HG03175 (cell line): ENCODE measurements at regions not wholly inside any gene's neighbourhood (a gene's known extent, or its start where the extent isn't known, plus 50 kb on each side); places are given as distances from the start of the nearest gene placed in this dataset.

ENCODE experiments used
- ATAC-seq: cut with Tn5 transposase; IDR thresholded peaks from one replicate; pipeline ENCODE4 v1.9.1; 2021; ENCODE audit warnings: mild to moderate bottlenecking, moderate library complexity; ENCODE audit not compliant: unreplicated experiment

DNA sequence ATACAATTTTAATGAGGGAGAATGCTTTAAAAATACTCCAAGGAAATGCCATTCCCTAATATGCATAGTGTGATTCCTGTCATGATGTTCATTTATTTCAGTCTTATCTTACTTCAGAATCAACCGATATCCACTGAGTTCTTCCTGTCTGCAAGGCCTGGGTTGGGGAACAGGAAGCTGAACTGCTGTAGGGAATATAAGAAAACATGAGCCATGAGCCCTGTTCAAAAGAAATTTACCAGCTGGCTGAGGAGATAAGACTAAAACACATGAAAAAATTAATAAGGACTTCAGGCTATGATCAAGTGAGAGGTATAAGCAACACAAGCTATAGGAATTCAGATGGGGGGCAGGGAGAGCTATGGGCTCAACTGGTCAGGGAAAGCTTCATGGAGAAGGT, 184.7 kb downstream of the PLPP4 start:
- no peak for ATAC-seq

- ATAC-seq, result no peak
Observed at GRCh38 chr10:120643351-120643750, 186.3 kb downstream of the PLPP4 start.

GRCh38 chr10:120644556-120645410, 187.8 kb downstream of the PLPP4 start:
- ATAC-seq, result no peak

- ATAC-seq, result no peak
Observed at GRCh38 chr10:120646159-120646732, 189.2 kb downstream of the PLPP4 start.

- no peak for ATAC-seq
Observed at GRCh38 chr10:120646738-120647456, 189.9 kb downstream of the PLPP4 start.

DNA sequence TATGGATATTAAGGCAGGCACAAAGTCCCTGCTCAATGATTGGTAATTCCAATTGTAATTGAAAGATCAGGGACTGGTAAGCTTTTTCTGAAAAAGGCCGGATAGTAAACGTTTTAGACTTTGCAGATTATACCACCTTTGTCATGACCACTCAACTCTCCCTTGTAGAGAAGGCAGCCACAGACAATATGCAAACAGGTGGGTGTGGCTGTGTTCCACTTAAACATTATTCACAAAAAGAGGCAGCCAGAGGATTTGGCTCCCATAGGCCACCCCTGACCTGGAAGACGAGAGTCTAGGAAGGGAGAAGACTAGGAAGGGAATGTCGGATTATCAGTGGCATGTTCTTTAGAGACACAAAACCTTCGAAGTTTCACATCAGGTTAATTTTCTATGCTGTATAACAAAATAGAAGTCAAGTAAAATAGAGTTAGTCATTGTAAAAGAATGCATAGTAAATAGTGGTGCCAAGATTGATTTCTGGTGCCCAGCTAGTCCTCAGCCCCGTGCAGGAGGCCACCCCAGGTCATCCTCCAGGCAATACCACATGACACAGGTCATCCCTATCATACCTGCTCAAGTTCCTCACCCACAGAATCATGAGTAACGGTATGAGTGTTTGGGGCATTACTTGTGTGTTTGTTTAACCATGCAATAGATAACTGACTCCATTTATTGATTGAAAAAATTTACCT, 193.8 kb downstream of the PLPP4 start:
- no peak for ATAC-seq

- ATAC-seq, result no peak
Observed at GRCh38 chr10:120656107-120656506, 195.1 kb upstream of the WDR11 start.

DNA sequence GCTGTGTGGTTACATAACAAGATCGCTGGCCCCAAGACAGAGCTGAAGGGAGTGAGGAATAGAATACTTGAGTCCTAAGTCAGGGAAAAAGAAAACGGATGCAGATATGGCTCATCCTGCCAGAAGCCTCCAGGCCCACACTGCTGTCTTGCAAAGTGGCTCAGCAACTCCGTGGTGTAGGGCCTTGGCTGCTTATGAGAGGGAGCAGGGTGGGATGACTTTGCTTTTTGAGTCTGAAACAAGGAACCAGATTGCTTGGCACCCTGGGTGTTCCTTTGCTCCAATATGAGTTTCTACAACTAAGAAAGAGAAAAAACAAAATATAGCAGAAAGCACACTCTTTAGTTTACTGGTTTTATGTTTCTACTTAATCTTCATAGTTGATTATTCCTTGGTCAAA, 193.8 kb upstream of the WDR11 start:
- no peak for ATAC-seq

GRCh38 chr10:120658943-120659885, 191.9 kb upstream of the WDR11 start:
- no peak for ATAC-seq

- ATAC-seq, result no peak
Observed at GRCh38 chr10:120666308-120666707, 184.9 kb upstream of the WDR11 start.

DNA sequence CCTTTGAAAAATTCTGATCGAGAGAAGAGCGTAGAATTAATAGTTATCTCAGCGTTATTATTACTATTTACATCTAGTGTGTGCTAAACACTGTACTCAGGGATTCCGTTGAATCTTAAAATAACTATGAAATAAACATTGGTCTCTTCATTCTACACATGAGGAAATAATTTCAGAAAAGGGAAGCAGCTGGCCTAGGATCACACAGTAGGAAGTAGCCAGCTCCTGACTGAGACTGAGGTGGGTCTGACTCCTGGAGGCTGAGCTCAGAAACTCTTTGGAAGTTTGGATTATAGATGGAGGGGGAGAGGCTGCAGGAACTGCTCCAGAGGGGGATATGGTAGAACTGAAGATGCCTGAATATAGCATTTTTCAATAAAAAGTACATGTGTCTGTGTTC, 183.9 kb upstream of the WDR11 start:
- ATAC-seq, result no peak

DNA sequence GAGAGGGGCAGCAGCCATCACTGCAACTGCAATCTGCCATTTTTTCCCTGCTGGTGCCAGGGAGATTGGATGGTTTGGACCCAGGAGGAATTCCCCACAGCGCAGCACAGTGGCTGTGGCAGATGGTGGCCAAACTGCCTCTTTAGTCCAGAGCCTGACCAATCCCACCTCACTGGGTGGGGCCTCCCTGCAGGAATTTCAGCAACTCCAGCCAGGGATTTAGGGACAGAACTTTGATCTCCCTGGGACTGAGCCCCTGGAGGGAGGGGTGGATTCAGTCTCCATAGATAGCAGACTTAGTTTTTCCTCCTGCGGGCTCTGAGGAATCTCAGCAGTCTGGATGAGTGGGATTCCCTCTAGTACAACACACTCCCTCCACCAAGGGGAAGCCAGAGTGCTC, 179.7 kb upstream of the WDR11 start:
- ATAC-seq, result no peak

- ATAC-seq, result no peak
Observed at GRCh38 chr10:120683454-120683853, 167.7 kb upstream of the WDR11 start.

- ATAC-seq, result no peak
Observed at GRCh38 chr10:120684226-120684625, 166.9 kb upstream of the WDR11 start.

GRCh38 chr10:120685136-120685535, 166.0 kb upstream of the WDR11 start:
- no peak for ATAC-seq

DNA sequence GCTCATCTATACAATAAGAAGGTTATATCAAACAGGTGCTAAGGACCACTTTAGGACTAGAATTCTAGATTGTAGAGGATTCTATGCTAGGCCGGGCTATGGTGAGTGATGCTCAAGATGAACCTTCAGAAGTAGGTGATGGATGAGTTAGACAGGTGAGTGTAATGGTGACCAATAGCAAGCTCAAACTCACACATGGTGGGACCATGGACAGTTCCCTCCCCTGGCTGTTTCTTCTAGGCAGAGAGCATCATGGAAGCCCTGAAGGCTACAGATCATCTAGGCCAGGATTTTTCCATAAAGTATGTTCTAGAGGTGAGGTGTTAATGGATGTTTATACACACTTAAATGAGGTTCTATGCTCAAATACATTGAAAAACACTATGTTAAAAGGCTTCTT, 162.2 kb upstream of the WDR11 start:
- ATAC-seq, result no peak

DNA sequence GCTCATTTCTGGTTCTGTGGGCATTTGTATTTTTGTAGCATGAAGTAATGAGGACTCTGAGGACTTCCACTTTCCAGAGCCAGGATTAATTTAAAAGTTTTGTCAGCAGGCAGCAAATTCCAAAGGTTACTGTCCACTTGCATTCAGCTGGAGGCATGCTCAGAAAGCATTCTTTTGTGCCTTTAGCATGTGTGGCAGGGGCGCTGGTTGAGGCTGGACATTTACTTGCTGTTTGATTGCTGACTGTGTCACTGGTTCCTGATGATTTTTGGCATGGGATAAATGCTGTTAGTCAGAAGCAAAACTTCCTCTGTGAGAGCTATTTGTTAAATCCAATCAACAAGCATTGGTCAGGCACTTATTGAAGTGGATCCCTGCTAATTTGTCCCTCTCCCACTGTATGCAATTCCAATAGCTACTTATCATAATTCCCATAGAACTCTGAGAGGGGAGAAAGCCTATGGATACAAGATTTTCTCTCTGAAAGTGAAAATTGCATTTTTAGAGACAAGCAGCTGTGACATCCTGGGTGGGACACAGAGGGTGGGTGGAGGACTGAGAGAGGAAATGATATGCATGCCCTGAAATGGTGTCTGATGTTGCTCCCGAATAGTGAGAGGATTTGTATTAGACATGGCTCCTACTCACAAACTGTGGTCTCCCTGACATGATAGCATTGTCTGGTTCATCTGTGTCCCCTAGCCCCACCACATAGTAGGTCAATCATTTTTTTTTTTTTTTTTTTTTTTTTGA, 161.2 kb upstream of the WDR11 start:
- ATAC-seq, result no peak

GRCh38 chr10:120691625-120692024, 159.5 kb upstream of the WDR11 start:
- ATAC-seq, result no peak

DNA sequence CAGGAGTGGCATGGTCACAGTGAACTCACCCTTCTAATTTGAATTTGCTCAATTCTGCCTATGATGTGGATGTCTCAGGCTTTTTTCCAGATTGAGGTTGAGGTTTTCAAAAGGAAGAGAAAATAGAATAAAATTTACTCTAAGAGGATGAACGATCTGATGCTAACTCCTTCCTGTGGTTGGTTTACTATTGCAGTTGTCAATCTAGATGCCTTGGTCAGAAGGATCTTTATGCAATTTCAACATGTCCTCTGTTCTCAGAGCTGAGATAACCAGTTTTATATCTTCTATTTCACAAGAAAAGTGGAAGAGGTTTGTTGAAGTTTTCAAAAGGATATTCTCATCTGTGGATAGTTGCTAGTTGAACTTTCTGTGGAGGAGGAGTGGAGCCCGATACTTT, 150.7 kb upstream of the WDR11 start:
- ATAC-seq, result no peak

- ATAC-seq, result no peak
Observed at GRCh38 chr10:120701381-120701780, 149.8 kb upstream of the WDR11 start.
